NOMO-1 (cell line): ENCODE measurements at regions not wholly inside any gene's neighbourhood (a gene's known extent, or its start where the extent isn't known, plus 50 kb on each side); places are given as distances from the start of the nearest gene placed in this dataset.
"Not testable (repeated sequence)": the region's sequence is repeated elsewhere in the genome, so short reads cannot be mapped to it uniquely, and the experiment has no call there.

Experiments
- DNase-seq, 2 experiments: peaks; one replicate each; lab custom pipeline; 2025; ENCODE audit not compliant: unreplicated experiment in 2 of 2; lab: John Stamatoyannopoulos, UW

DNA sequence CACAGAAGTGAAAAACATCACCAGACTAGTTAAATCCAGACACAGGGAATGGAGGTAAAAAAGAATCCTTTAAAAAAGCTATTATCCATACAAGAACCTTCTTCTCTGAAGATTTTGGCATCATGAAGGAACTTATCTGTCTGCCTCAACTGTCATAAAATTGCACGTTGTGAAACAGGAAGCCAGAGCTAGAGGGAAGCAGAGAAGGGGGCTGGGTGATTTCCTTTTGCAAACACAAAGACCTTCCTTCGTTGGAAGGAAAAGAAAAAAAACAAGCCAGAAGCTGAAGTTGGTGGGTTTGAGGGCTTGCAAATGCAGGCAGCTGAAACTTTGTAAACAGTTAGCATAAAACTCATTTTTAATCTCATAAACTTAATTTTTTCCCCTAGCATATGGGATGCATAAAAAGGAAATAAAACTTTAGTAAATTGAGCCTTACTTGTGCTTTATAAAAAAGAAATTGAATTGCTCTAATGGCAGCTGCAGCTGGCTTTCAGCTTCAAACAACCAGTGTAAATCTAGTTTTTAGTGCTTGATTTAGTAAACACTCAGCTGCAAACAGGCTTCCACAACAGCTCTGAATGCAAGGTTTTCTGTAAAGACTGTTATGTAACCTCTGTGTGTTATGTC, 101.6 kb downstream of the OTUD1 start:
- DNase-seq = peak; percentile 73 to 91

DNA sequence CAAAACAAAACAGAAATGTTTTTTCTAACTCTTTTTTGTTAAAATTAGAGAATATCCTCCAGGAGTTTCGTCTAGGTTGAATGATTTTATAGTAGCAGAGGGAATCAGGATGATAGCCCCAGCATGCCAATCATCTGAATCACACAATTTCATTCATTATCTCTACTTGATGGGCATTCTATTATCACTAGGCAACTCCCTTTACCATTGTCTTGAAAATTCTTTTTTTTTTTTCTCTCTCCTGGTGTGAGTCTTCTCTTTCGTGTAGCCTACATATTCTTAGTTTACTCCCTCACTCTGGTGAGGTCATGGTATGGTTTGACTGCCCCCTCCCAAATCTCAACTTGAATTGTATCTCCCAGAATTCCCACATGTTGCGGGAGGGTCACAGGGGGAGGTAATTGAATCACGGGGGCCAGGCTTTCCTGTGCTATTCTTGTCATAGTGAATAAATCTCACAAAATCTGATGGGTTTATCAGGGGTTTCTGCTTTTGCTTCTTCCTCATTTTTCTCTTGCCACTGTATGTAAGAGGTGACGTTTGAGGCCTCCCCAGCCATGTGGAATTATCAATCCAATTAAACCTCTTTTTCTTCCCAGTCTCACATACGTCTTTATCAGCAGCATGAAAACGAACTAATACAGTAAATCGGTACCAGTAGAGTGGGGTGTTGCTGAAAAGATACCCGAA, 105.0 kb downstream of the OTUD1 start:
- DNase-seq = peak in 1 of 2 experiments; percentile 24

DNA sequence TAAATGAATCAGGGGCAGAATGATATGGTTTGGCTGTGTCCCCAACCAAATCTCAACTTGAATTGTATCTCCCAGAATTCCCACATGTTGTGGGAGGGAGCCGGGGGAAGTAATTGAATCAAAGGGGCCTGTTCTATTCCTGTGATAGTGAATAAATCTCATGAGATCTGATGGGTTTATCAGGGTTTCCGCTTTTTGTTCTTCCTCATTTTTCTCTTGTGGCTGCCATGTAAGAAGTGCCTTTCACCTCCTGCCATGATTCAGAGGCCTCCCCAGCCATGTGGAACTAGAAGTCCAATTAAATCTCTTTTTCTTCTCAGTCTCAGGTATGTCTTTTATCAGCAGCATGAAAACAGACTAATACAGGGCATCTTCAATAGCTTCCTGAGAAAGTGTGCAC, 107.0 kb downstream of the OTUD1 start:
- peak in 1 of 2 experiments; percentile 10 for DNase-seq

DNA sequence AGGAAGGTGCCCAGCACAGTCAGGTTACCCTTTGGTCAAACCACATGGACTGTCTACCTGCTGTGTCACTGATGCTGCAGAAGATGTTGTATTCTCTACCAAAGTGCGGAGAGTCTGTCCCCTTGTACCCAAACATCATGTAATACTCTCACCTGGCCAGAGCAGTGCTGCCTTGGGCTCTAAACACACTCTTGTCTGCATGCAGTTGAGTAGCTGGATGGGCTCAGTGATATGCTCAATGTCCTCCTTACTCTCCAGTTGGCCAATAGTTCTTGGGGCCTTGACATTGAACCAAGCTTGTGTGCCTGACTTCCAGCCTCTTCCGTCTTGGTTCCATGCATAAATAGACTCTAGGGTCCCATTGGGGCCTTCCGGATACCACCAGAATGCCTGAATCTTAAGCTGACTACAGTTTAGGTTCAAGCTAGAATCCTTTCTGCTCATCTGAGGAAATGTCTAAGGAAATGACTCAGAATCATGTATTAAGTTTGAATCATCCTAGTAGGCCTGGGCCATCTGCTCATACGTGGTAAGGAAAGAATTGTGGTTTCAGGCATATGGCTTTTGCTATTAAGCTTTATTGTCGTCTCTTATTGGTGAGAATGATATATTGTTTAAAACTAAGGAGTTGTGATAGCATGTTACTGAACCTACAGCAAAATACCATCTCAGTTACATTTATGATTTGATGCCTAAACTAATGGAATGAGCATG, 118.0 kb downstream of the OTUD1 start:
- DNase-seq = peak; percentile 81 to 88

DNA sequence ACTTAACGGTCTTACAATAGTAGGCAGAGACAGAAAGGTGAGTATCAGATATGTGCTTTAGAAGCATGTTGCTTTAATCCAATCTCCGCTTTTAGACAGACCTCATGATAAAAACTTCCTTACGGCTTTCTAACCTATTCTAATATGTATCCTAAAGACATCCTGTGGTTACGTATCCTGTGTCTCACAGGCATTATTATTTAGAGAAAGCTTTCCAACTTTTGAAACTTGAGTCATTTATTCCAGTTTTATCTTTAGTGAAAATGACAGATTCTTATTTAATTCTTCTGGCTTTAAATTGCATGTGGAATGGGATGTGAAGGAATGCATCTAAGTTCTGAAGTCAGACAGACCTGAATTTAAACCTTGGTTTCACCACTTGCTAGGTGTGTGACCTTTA, 118.9 kb downstream of the OTUD1 start:
- no peak for DNase-seq

GRCh38 chr10:23558361-23558799, 119.5 kb downstream of the OTUD1 start:
- no peak for DNase-seq

DNA sequence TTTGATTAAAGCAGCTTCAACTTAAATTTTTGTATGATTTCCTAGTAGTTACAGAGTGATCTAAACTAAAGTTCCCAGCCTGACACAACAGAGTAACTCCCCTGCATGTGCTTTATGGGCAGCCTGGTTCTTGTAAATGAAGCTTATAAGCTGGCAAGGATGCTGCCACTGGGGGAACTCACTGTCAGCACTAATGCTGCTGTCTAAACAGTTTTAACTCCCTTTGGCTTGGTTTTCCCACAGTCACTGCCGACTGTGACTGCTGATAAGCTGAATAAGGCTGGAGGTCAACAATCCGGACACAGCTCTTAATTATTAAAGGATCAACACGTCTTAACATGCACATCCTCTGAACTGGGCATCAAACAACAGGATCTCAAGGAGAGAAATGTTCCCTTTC, 130.1 kb downstream of the OTUD1 start:
- no peak for DNase-seq

DNA sequence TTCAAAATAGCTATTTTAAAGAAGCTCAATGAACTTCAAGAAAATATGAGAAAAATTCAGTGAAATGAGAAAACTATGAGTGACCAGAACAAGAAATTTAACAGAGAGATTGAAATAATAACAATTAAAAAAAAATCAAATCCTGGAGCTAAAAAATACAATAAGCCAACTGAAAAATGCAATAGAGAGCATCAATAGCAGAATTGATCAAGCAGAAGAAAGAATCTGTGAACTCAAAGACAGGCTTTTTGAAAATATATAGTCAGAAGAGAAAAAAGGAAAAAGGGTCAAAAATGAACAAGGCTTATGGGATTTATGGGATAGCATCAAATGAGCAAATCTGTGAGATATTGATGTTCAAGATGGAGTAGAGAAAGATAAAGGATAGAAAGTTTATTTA, 133.0 kb downstream of the OTUD1 start:
- no peak for DNase-seq

DNA sequence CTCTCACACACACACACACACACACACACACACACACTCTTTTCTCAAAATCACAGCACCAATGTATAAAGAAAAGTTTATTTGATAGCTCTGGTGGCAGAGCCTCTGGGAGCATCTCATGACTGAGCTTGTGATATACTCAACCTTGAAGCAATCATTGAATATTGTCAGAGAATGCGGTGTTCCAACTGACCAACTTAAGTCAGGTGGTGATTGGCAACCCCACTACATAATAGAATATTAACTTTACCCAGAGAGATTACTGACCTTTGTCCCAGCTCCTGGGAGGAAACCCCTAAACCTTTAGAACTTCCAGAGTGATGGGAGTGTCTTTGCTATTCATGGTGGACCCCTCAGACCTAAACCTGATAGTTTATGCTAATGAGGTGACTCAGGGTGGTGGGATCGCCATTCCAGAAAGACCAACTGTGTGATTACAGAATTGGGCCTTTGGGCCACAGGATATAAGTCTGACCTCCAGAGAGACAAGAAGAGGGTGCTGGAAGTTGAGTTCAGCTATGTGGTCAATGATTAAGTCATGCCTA, 143.1 kb downstream of the OTUD1 start:
- no peak for DNase-seq

DNA sequence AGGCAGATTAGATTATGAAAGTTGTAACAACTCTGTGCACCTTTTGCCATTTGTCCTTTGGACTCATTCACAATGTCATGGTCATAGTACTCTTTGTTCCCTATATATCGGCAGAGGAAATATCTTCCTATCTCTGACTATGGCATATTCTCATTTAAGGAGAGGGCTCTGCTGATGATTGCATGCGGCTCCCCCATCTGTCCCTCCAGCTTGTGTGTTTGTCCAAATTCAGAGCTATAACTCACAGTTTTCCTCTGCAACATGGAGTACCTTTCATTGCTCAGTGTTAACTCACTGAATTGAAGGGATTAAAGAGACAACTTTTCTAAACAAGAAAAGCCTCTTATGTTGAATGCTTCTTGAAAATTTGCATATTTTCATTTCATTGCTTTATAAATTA, 145.5 kb downstream of the OTUD1 start:
- no peak for DNase-seq

GRCh38 chr10:23585186-23585585, 146.3 kb downstream of the OTUD1 start:
- no peak for DNase-seq

DNA sequence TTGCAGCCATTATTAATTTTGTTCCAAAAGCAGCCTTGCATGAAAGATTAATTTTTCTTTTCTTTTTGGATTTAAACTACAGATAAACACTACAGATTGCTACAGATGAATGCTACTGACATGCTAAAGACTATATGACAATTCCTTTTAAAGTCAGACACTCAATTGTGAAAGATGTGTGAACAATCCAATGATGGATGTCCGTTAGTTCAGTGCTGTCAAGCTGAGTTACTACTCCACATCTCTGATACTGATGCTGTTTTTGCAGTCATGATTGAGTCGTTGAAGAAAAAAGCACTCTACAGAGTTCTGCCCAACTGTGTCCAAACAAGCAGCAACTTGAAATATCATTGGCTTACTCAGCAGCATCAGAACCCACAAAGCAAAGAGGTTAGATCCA, 146.8 kb downstream of the OTUD1 start:
- DNase-seq = no peak

DNA sequence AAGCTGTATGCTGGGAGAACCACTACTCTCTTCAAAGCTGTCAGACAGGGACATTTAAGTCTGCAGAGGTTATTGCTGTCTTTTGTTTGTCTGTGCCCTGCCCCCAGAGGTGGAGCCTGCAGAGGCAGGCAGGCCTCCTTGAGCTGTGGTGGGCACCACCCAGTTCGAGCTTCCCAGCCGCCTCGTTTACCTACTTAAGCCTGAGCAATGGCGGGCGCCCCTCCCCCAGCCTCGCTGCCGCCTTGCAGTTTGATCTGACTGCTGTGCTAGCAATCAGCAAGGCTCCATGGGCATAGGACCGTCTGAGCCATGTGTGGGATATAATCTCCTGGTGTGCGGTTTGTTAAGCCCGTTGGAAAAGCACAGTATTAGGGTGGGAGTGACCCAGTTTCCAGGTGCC, 156.4 kb downstream of the OTUD1 start:
- not testable (repeated sequence) for DNase-seq

GRCh38 chr10:23604613-23605012, 165.7 kb downstream of the OTUD1 start:
- no peak for DNase-seq

GRCh38 chr10:23606456-23606855, 167.6 kb downstream of the OTUD1 start:
- DNase-seq = no peak

DNA sequence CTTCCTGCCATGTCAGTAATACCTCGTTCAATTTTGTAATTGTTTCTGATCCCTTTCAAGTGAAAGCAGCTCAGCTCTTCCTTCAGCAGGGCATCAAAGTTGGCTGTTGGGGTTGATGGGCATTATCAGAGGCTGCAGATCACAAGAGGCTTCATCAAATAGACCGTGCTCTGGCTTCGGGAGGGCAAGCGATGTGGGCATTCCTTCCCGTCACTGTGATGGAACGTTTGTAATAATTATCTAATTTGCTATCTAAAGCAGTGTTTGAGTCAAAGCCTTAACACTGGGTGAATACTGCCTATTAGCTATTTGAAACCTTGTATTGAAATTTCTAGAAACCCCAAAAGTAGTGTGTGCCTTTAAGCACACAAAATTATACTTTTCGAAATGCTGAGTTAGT, 170.1 kb downstream of the OTUD1 start:
- no peak for DNase-seq

DNA sequence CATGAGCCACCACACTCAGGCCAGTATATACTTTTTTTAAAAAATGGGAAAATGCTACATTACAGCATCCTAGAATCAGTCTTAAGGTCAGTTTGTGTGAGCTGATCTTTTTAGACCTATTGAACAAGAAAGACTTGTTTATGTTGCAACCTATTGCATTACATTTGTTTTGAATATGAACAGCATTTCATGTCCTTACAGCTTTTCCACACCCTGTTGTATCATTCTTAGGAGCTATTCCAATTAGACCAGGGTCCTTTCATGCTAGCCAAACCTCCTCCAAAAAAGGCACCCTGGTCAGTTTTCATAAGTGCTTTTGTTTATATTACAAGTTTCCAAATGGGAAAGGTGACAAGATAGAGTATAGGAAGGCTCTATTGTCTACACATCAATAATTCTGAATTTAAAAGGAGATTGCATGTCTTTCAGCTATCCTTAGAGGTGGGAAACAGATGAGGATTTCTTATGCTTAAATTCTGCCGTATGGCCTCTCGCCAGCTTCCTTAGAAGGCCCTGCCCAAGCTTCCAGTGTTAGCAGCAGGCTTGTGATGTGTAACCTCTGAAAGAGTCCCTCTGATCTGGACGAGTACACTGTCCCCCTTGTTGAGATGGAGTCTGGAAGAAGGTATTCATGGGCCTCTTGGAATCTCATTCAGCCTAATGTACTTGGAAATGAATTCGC, 171.9 kb downstream of the OTUD1 start:
- DNase-seq = peak in 1 of 2 experiments; percentile 34

DNA sequence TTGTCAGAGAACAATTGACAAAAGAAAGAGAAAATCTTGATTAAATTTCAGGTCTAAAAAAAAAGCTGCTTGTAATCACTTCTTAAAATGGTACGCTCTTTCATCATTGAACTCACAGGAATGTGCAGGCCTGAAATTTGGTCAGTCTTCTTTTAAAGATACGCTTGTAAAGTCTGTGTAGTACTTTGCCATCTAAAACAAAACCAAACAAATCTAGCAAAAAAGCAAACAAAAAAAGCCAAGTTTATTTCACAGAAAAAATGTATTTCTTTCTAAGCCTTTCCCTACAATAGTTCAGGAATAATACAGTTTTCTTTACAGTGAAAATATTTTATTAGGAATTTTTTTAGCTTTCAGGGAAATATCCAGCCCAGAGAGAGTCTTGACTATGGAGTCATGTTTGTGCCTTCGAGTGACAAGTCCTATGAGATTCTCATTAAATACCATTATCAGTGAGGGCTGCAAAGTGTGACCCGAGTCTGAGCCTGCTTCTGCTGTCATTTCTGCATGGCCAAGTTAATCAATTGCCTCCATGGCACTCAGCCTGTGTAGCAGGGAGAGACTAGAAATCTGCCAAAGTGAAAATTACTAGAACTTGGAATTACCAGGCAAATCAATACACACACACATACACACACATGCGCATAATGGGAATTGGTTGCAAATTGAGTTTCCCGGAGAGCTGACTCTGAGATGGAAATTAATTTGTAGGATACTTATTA, 172.6 kb downstream of the OTUD1 start:
- peak in 1 of 2 experiments; percentile 34 for DNase-seq

DNA sequence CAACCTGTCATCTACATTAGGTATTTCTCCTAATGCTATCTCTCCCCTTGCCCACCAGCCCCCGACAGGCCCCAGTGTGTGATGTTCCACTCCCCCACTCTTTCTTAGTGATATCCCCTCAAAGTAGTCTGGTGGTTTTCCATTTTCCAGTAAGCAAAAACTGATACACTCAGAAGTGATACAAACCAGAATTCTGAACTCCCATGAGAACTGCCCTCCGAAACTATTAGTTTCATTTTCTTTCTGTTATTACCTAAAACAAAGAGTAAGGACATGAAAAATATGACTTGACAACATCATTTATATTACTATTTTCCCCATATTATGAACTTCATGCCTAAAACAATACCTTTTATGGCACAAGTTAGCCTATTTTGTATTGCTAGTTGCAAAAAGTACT, 175.0 kb downstream of the OTUD1 start:
- no peak for DNase-seq

DNA sequence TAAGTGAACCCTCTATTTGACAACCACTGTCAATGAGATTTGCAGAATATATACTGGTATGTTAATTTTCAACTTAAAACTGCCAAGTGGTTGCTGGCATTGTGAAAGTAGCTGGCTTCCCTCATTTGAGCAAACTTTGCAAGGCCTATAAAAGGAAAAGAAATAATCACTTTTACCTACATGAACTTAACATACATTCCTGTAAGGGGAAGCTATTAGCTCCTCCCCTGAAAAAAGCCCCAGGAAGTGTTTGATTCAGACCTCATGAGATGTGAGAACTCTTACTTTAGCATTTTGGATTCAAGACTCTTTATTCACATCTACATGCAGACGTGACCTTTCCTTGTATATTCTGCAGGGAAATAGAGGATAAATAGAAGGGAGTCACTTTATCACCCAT, 175.6 kb downstream of the OTUD1 start:
- peak; percentile 53 for DNase-seq
